GM19025 (cell line): ENCODE measurements at regions not wholly inside any gene's neighbourhood (a gene's known extent, or its start where the extent isn't known, plus 50 kb on each side); places are given as distances from the start of the nearest gene placed in this dataset.
A peak's percentile ranks its signal among the peaks of the same experiment; 100 is the strongest.
"Not testable (repeated sequence)": the region's sequence is repeated elsewhere in the genome, so short reads cannot be mapped to it uniquely, and the experiment has no call there.

Source experiments
- ATAC-seq: cut with Tn5 transposase; IDR thresholded peaks from one replicate; pipeline ENCODE4 v1.9.1; 2021; ENCODE audit warnings: mild to moderate bottlenecking, low read depth, moderate library complexity; ENCODE audit not compliant: unreplicated experiment

- ATAC-seq, result no peak
Observed at GRCh38 chrX:40852586-40852985, 117.2 kb upstream of the MED14 start.

- no peak for ATAC-seq
Observed at GRCh38 chrX:40853004-40853815, 117.9 kb upstream of the MED14 start.

- ATAC-seq, result no peak
Observed at GRCh38 chrX:40853816-40854123, 118.4 kb upstream of the MED14 start.

- no peak for ATAC-seq
Observed at GRCh38 chrX:40854242-40854641, 118.9 kb upstream of the MED14 start.

- no peak for ATAC-seq
Observed at GRCh38 chrX:40855411-40855810, 120.1 kb upstream of the MED14 start.

- no peak for ATAC-seq
Observed at GRCh38 chrX:40855932-40856515, 120.7 kb upstream of the MED14 start.

- not testable (repeated sequence) for ATAC-seq
Observed at GRCh38 chrX:40861952-40862554, 126.7 kb upstream of the MED14 start.

- ATAC-seq, result not testable (repeated sequence)
Observed at GRCh38 chrX:40863260-40863659, 127.9 kb upstream of the MED14 start.

- no peak for ATAC-seq
Observed at GRCh38 chrX:40863671-40864070, 128.3 kb upstream of the MED14 start.

GRCh38 chrX:40864972-40865371, 129.6 kb upstream of the MED14 start:
- ATAC-seq, result no peak

GRCh38 chrX:40866893-40867292, 131.6 kb upstream of the MED14 start:
- no peak for ATAC-seq

GRCh38 chrX:40867352-40867751, 132.0 kb upstream of the MED14 start:
- ATAC-seq, result no peak

- no peak for ATAC-seq
Observed at GRCh38 chrX:40868868-40869267, 133.5 kb upstream of the MED14 start.

- not testable (repeated sequence) for ATAC-seq
Observed at GRCh38 chrX:40870982-40871381, 135.6 kb upstream of the MED14 start.

GRCh38 chrX:40871385-40872082, 136.2 kb upstream of the MED14 start:
- peak; percentile 77 for ATAC-seq

GRCh38 chrX:40872351-40872750, 137.0 kb upstream of the MED14 start:
- ATAC-seq, result no peak

GRCh38 chrX:40875476-40875875, 140.1 kb upstream of the MED14 start:
- no peak for ATAC-seq

GRCh38 chrX:40877887-40878286, 142.5 kb upstream of the MED14 start:
- ATAC-seq, result no peak

GRCh38 chrX:40878766-40879165, 143.4 kb upstream of the MED14 start:
- no peak for ATAC-seq

- not testable (repeated sequence) for ATAC-seq
Observed at GRCh38 chrX:40879172-40879571, 143.8 kb upstream of the MED14 start.

- ATAC-seq, result no peak
Observed at GRCh38 chrX:40880712-40881111, 145.4 kb upstream of the MED14 start.
